Breast epithelium (tissue), 3 donors: ENCODE measurements at regions not wholly inside any gene's neighbourhood (a gene's known extent, or its start where the extent isn't known, plus 50 kb on each side); places are given as distances from the start of the nearest gene placed in this dataset.

Source experiments
- CTCF ChIP-seq, 3 donors: fragments of 450-650 bp; IDR thresholded peaks; one replicate each; pipeline ENCODE4 v1.5.1; 2016 to 2017; ENCODE audit warnings: antibody characterized with exemption in 3 of 3, mild to moderate bottlenecking in 3 of 3, moderate library complexity in 3 of 3
- POLR2A ChIP-seq: fragments of 450-650 bp; IDR thresholded peaks from one replicate; pipeline ENCODE4 v1.6.1; 2016; ENCODE audit warnings: antibody characterized with exemption, mild to moderate bottlenecking, moderate library complexity
- POLR2AphosphoS5 ChIP-seq, 3 donors: sonication (generic); formaldehyde crosslinking; IDR thresholded peaks; one replicate each; pipeline ENCODE4 v1.6.1; 2017; ENCODE audit warnings: antibody characterized with exemption in 3 of 3

- no peak for TF ChIP-seq CTCF (IDR thresholded peaks at IDR 0.05)
- no peak for TF ChIP-seq POLR2AphosphoS5 (IDR thresholded peaks at IDR 0.05)
- no peak for TF ChIP-seq POLR2A
These were observed 361.3 kb upstream of the MKI67 start for GRCh38 chr10:128487517-128487916.
